ENCODE measurements at regions not wholly inside any gene's neighbourhood (a gene's known extent, or its start where the extent isn't known, plus 50 kb on each side); places are given as distances from the start of the nearest gene placed in this dataset.
"Not testable (repeated sequence)": the region's sequence is repeated elsewhere in the genome, so short reads cannot be mapped to it uniquely, and the experiment has no call there.

- Histone ChIP-seq H3K36me3 (no peaks in the 10 kb centered on the region), H3K27me3 (no peaks in the 10 kb centered on the region), H3K9me3 (replicated peaks) (no peaks in the 10 kb centered on the region; the same call in 1 of the 2 replicates), H3K4me3 (no peak overlapping the region), H3K27ac (no peak overlapping the region), H3K4me1 (no peaks in the 10 kb centered on the region)
- no peak for DNase-seq
These were observed 731.1 kb upstream of the LUZP2 start for GRCh38 chr11:23765682-23766252.

- Histone ChIP-seq H3K4me3 (no peak overlapping the region), H3K36me3 (no peaks in the 10 kb centered on the region), H3K27me3 (no peaks in the 10 kb centered on the region), H3K9me3 (replicated peaks) (no peaks in the 10 kb centered on the region; the same call in 1 of the 2 replicates), H3K27ac (no peak overlapping the region), H3K4me1 (no peaks in the 10 kb centered on the region)
- no peak for DNase-seq
These were observed 729.3 kb upstream of the LUZP2 start for GRCh38 chr11:23767576-23767975.

GRCh38 chr11:23769214-23769613, 727.6 kb upstream of the LUZP2 start:
- Histone ChIP-seq H3K27ac (no peak overlapping the region), H3K36me3 (no peaks in the 10 kb centered on the region), H3K9me3 (replicated peaks) (no peaks in the 10 kb centered on the region; the same call in 1 of the 2 replicates), H3K4me3 (no peak overlapping the region), H3K27me3 (no peaks in the 10 kb centered on the region), H3K4me1 (no peaks in the 10 kb centered on the region)
- DNase-seq, result no peak

- Histone ChIP-seq H3K4me3 (no peak overlapping the region), H3K27me3 (no peaks in the 10 kb centered on the region), H3K27ac (no peak overlapping the region), H3K9me3 (replicated peaks) (no peaks in the 10 kb centered on the region; the same call in 1 of the 2 replicates), H3K36me3 (no peaks in the 10 kb centered on the region), H3K4me1 (no peaks in the 10 kb centered on the region)
- no peak for DNase-seq
These were observed 724.8 kb upstream of the LUZP2 start for GRCh38 chr11:23772081-23772480.

- no peaks in the 10 kb centered on the region for H3K36me3 ChIP-seq
- DNase-seq, result no peak
- H3K4me1 ChIP-seq, result no peaks in the 10 kb centered on the region
- no peak overlapping the region for H3K27ac ChIP-seq
- H3K9me3 ChIP-seq (replicated peaks), result no peaks in the 10 kb centered on the region
- H3K4me3 ChIP-seq, result no peak overlapping the region
- no peaks in the 10 kb centered on the region for H3K27me3 ChIP-seq
These were observed 717.9 kb upstream of the LUZP2 start for GRCh38 chr11:23778971-23779370.

GRCh38 chr11:23780231-23780630, 716.6 kb upstream of the LUZP2 start:
- Histone ChIP-seq H3K27me3 (no peaks in the 10 kb centered on the region), H3K9me3 (replicated peaks) (no peaks in the 10 kb centered on the region), H3K27ac (no peak overlapping the region), H3K4me1 (no peaks in the 10 kb centered on the region), H3K36me3 (no peaks in the 10 kb centered on the region), H3K4me3 (no peak overlapping the region)
- DNase-seq, result no peak

- no peak overlapping the region for H3K27ac ChIP-seq
- no peak for DNase-seq
- H3K4me1 ChIP-seq, result no peaks in the 10 kb centered on the region
- H3K9me3 ChIP-seq (replicated peaks), result no peaks in the 10 kb centered on the region
- H3K36me3 ChIP-seq, result no peaks in the 10 kb centered on the region
- no peak overlapping the region for H3K4me3 ChIP-seq
- H3K27me3 ChIP-seq, result no peaks in the 10 kb centered on the region
These were observed 714.9 kb upstream of the LUZP2 start for GRCh38 chr11:23781803-23782560.

- not testable (repeated sequence) for H3K27ac ChIP-seq; H3K9me3 ChIP-seq (replicated peaks); DNase-seq; H3K4me1 ChIP-seq; H3K36me3 ChIP-seq; H3K4me3 ChIP-seq; H3K27me3 ChIP-seq
These were observed 709.9 kb upstream of the LUZP2 start for GRCh38 chr11:23786974-23787373.

- H3K9me3 ChIP-seq (replicated peaks), result no peaks in the 10 kb centered on the region
- no peaks in the 10 kb centered on the region for H3K36me3 ChIP-seq
- no peak overlapping the region for H3K27ac ChIP-seq
- no peaks in the 10 kb centered on the region for H3K27me3 ChIP-seq
- no peak for DNase-seq
- H3K4me1 ChIP-seq, result no peaks in the 10 kb centered on the region
- H3K4me3 ChIP-seq, result no peak overlapping the region
These were observed 707.5 kb upstream of the LUZP2 start for GRCh38 chr11:23789200-23789853.

GRCh38 chr11:23789938-23790371, 706.9 kb upstream of the LUZP2 start:
- H3K36me3 ChIP-seq, result no peaks in the 10 kb centered on the region
- H3K27me3 ChIP-seq, result no peaks in the 10 kb centered on the region
- DNase-seq, result no peak
- no peaks in the 10 kb centered on the region for H3K4me1 ChIP-seq
- no peak overlapping the region for H3K4me3 ChIP-seq
- no peak overlapping the region for H3K27ac ChIP-seq
- H3K9me3 ChIP-seq (replicated peaks), result no peaks in the 10 kb centered on the region

GRCh38 chr11:23797624-23798419, 699.0 kb upstream of the LUZP2 start:
- Histone ChIP-seq H3K36me3 (no peaks in the 10 kb centered on the region), H3K4me1 (no peaks in the 10 kb centered on the region), H3K4me3 (no peak overlapping the region), H3K27ac (no peak overlapping the region), H3K9me3 (replicated peaks) (no peaks in the 10 kb centered on the region), H3K27me3 (0 out of 2 replicates have a peak, but pooled peaks cover 5% of the 10 kb centered on the region)
- DNase-seq, result no peak

GRCh38 chr11:23834306-23834705, 662.5 kb upstream of the LUZP2 start:
- H3K27ac ChIP-seq; H3K4me3 ChIP-seq; DNase-seq; H3K4me1 ChIP-seq; H3K9me3 ChIP-seq (replicated peaks); H3K36me3 ChIP-seq; H3K27me3 ChIP-seq: not testable (repeated sequence)

GRCh38 chr11:23836981-23837380, 659.9 kb upstream of the LUZP2 start:
- no peaks in the 10 kb centered on the region for H3K9me3 ChIP-seq (replicated peaks)
- H3K4me3 ChIP-seq, result no peak overlapping the region
- no peaks in the 10 kb centered on the region for H3K36me3 ChIP-seq
- H3K27me3 ChIP-seq, result no peaks in the 10 kb centered on the region
- no peaks in the 10 kb centered on the region for H3K4me1 ChIP-seq
- no peak overlapping the region for H3K27ac ChIP-seq
- DNase-seq, result no peak

GRCh38 chr11:23840872-23841271, 656.0 kb upstream of the LUZP2 start:
- Histone ChIP-seq H3K9me3 (replicated peaks) (no peaks in the 10 kb centered on the region), H3K36me3 (no peaks in the 10 kb centered on the region), H3K27me3 (no peaks in the 10 kb centered on the region), H3K4me3 (no peak overlapping the region), H3K27ac (no peak overlapping the region), H3K4me1 (no peaks in the 10 kb centered on the region)
- DNase-seq, result no peak

- no peak overlapping the region for H3K4me3 ChIP-seq
- no peak for DNase-seq
- no peaks in the 10 kb centered on the region for H3K36me3 ChIP-seq
- no peaks in the 10 kb centered on the region for H3K9me3 ChIP-seq (replicated peaks)
- H3K4me1 ChIP-seq, result no peaks in the 10 kb centered on the region
- no peaks in the 10 kb centered on the region for H3K27me3 ChIP-seq
- H3K27ac ChIP-seq, result no peak overlapping the region
These were observed 649.9 kb upstream of the LUZP2 start for GRCh38 chr11:23846902-23847422.
